Gastrocnemius medialis (tissue), 4 donors: ENCODE measurements at regions not wholly inside any gene's neighbourhood (a gene's known extent, or its start where the extent isn't known, plus 50 kb on each side); places are given as distances from the start of the nearest gene placed in this dataset.
"Not testable (repeated sequence)": the region's sequence is repeated elsewhere in the genome, so short reads cannot be mapped to it uniquely, and the experiment has no call there.

Source experiments
- ATAC-seq, 2 donors: fragments of 150-250 bp; one replicate each; pipeline ENCODE4 v1.9.1; 2016
- DNase-seq, 2 donors: peaks; one replicate each; pipeline ENCODE4 v3.0.0-alpha.2; 2019
- H3K27ac ChIP-seq, 4 donors: fragments of 200-600 bp; sonication (generic); 1 replicate in 1 of 4; 2 replicates in 3 of 4; pipeline ENCODE4 v1.5.1; 2016 to 2018; ENCODE audit warnings: mild to moderate bottlenecking in 2 of 4, moderate library complexity in 1 of 4
- H3K27me3 ChIP-seq, 3 donors: fragments of 200-600 bp; sonication (generic) in 2 of 3; 1 replicate in 1 of 3; 2 replicates in 2 of 3; pipeline versions ENCODE4 v1.5.1 to v1.6.0; 2016 to 2019; ENCODE audit warnings: mild to moderate bottlenecking in 1 of 3, moderate library complexity in 1 of 3
- H3K36me3 ChIP-seq, 2 donors: fragments of 200-600 bp; sonication (generic) in 1 of 2; one replicate each; pipeline ENCODE4 v1.5.1; 2017 to 2018
- H3K4me1 ChIP-seq, 2 donors: fragments of 200-600 bp; sonication (generic) in 1 of 2; one replicate each; pipeline ENCODE4 v1.5.1; 2016 to 2017; ENCODE audit warnings: mild to moderate bottlenecking in 2 of 2
- H3K4me3 ChIP-seq, 4 donors: fragments of 200-600 bp; sonication (generic) in 3 of 4; 1 replicate in 1 of 4; 2 replicates in 3 of 4; pipeline ENCODE4 v1.5.1; 2016 to 2019; ENCODE audit warnings: mild to moderate bottlenecking in 2 of 4
- H3K9me3 ChIP-seq, 3 donors: fragments of 200-600 bp; sonication (generic) in 2 of 3; 1 replicate in 1 of 3; 2 replicates in 2 of 3; pipeline ENCODE4 v1.5.1; 2016 to 2019
- in situ Hi-C, 4 donors: fragments of 200-750 bp; cut with MboI; loops; one replicate each; pipeline versions ENCODE4 v1.15.0 to v1.8.0; 2017; ENCODE audit warnings: low sequenced_read_pairs in 4 of 4
- intact Hi-C: fragments of 100-400 bp; cut with DNase I; formaldehyde crosslinking; loops from one replicate; pipeline ENCODE4 v1.15.1; 2023; ENCODE audit warnings: low total_unique reads

GRCh38 chr2:97431169-97431725 lies 158.4 kb downstream of the ANKRD36B start:
- H3K27me3 ChIP-seq: not testable (repeated sequence)

GRCh38 chr2:97422376-97422775 lies 167.3 kb downstream of the ANKRD36B start:
- intact Hi-C loops, H3K36me3 ChIP-seq, H3K4me3 ChIP-seq, DNase-seq, H3K4me1 ChIP-seq, ATAC-seq, in situ Hi-C loops, H3K9me3 ChIP-seq, H3K27ac ChIP-seq, H3K27me3 ChIP-seq: not testable (repeated sequence)

More at GRCh38 chr2:97431169-97431725, 158.4 kb downstream of the ANKRD36B start:
- H3K4me3 ChIP-seq, H3K4me1 ChIP-seq, H3K9me3 ChIP-seq, H3K36me3 ChIP-seq, in situ Hi-C loops, H3K27ac ChIP-seq, DNase-seq, ATAC-seq, intact Hi-C loops: not testable (repeated sequence)

- H3K4me3 ChIP-seq, H3K9me3 ChIP-seq, intact Hi-C loops, H3K27me3 ChIP-seq, H3K36me3 ChIP-seq, in situ Hi-C loops, DNase-seq, H3K27ac ChIP-seq, H3K4me1 ChIP-seq: not testable (repeated sequence)
- peak in 1 of 2 donors; percentile 32 for ATAC-seq
Observed at GRCh38 chr2:97406340-97406739, 183.3 kb downstream of the ANKRD36B start.

GRCh38 chr2:97405172-97405737 lies 184.4 kb downstream of the ANKRD36B start:
- peak overlapping the region in 2 of 4 donors; percentile 32 to 74 for H3K27ac ChIP-seq
- H3K36me3 ChIP-seq, H3K4me1 ChIP-seq, H3K27me3 ChIP-seq, H3K9me3 ChIP-seq, in situ Hi-C loops, intact Hi-C loops, H3K4me3 ChIP-seq: not testable (repeated sequence)
- DNase-seq: peak in 1 of 2 donors; percentile 35
- peak; percentile 92 to 93 for ATAC-seq

GRCh38 chr2:97402678-97403077 lies 187.0 kb downstream of the ANKRD36B start:
- H3K4me3 ChIP-seq, DNase-seq, in situ Hi-C loops, H3K27me3 ChIP-seq, intact Hi-C loops, H3K27ac ChIP-seq, ATAC-seq, H3K36me3 ChIP-seq, H3K4me1 ChIP-seq, H3K9me3 ChIP-seq: not testable (repeated sequence)

GRCh38 chr2:97395691-97396090 lies 194.0 kb downstream of the ANKRD36B start:
- H3K9me3 ChIP-seq, H3K36me3 ChIP-seq, in situ Hi-C loops, H3K27me3 ChIP-seq, H3K4me3 ChIP-seq, H3K4me1 ChIP-seq, intact Hi-C loops, H3K27ac ChIP-seq, DNase-seq, ATAC-seq: not testable (repeated sequence)

- H3K27me3 ChIP-seq, H3K36me3 ChIP-seq, H3K27ac ChIP-seq, H3K4me3 ChIP-seq, intact Hi-C loops, H3K9me3 ChIP-seq, ATAC-seq, H3K4me1 ChIP-seq, in situ Hi-C loops, DNase-seq: not testable (repeated sequence)
Observed at GRCh38 chr2:97385803-97386202, 203.9 kb downstream of the ANKRD36B start.

GRCh38 chr2:97375913-97376312 lies 213.8 kb downstream of the ANKRD36B start:
- H3K27me3 ChIP-seq, H3K4me3 ChIP-seq, H3K4me1 ChIP-seq, ATAC-seq, H3K27ac ChIP-seq, intact Hi-C loops, H3K9me3 ChIP-seq, H3K36me3 ChIP-seq, in situ Hi-C loops, DNase-seq: not testable (repeated sequence)

- H3K4me3 ChIP-seq, intact Hi-C loops, H3K36me3 ChIP-seq, H3K4me1 ChIP-seq, H3K27ac ChIP-seq, ATAC-seq, H3K27me3 ChIP-seq, H3K9me3 ChIP-seq, in situ Hi-C loops, DNase-seq: not testable (repeated sequence)
Observed at GRCh38 chr2:97374426-97374825, 215.3 kb downstream of the ANKRD36B start.

GRCh38 chr2:97363159-97363558 lies 226.5 kb downstream of the ANKRD36B start:
- H3K36me3 ChIP-seq, in situ Hi-C loops, H3K4me3 ChIP-seq, intact Hi-C loops, DNase-seq, H3K27ac ChIP-seq, H3K9me3 ChIP-seq, ATAC-seq, H3K4me1 ChIP-seq, H3K27me3 ChIP-seq: not testable (repeated sequence)
